ENCODE measurements at regions not wholly inside any gene's neighbourhood (a gene's known extent, or its start where the extent isn't known, plus 50 kb on each side); places are given as distances from the start of the nearest gene placed in this dataset.

GRCh38 chr14:37695866-37696265, 100.4 kb downstream of the TTC6 start:
- DNase-seq (ENCODE audit: low spot score), result no peak
- H3K27ac ChIP-seq, result no peak overlapping the region
- ChIA-PET CTCF (no interaction called here), POLR2A (ENCODE audit: low non-redundant PET) (no interaction called here)
- no peak for TF ChIP-seq CTCF (conservative IDR thresholded peaks at IDR 0.05; ENCODE audit: low read depth)

GRCh38 chr14:37697489-37698121, 102.2 kb downstream of the TTC6 start:
- POLR2A ChIA-PET (ENCODE audit: low non-redundant PET), result no interaction called here
- TF ChIP-seq CTCF (conservative IDR thresholded peaks at IDR 0.05; ENCODE audit: low read depth), result no peak
- CTCF ChIA-PET, result no interaction called here

GRCh38 chr14:37698840-37699777, 103.7 kb downstream of the TTC6 start:
- no peak overlapping the region for H3K27ac ChIP-seq
- DNase-seq (ENCODE audit: low spot score), result no peak
- CTCF ChIA-PET, result interaction anchor here (0.6 kb wide), 1 partner anchor 1656 kb away, joined by 4 read pairs; no protein-coding TSS in a partner anchor
- POLR2A ChIA-PET (ENCODE audit: low non-redundant PET), result no interaction called here
- TF ChIP-seq CTCF (conservative IDR thresholded peaks at IDR 0.05; ENCODE audit: low read depth), result no peak

More at GRCh38 chr14:37697489-37698121, 102.2 kb downstream of the TTC6 start:
- no peak overlapping the region for H3K27ac ChIP-seq
- DNase-seq (ENCODE audit: low spot score), result peak; percentile 24

- no peak for TF ChIP-seq CTCF (conservative IDR thresholded peaks at IDR 0.05; ENCODE audit: low read depth)
- no peak overlapping the region for H3K27ac ChIP-seq
- ChIA-PET POLR2A (ENCODE audit: low non-redundant PET) (no interaction called here), CTCF (no interaction called here)
- peak; percentile 8 for DNase-seq (ENCODE audit: low spot score)
Observed at GRCh38 chr14:37707716-37708115, 112.3 kb downstream of the TTC6 start.

- CTCF ChIA-PET, result interaction anchor here (2.3 kb wide), 1 partner anchor 166 kb away, joined by 15 read pairs; no protein-coding TSS in a partner anchor
- no peak for TF ChIP-seq CTCF (conservative IDR thresholded peaks at IDR 0.05; ENCODE audit: low read depth)
- no peak for DNase-seq (ENCODE audit: low spot score)
- POLR2A ChIA-PET (ENCODE audit: low non-redundant PET), result no interaction called here
- no peak overlapping the region for H3K27ac ChIP-seq
Observed at GRCh38 chr14:37708481-37708880, 113.1 kb downstream of the TTC6 start.

- peak; percentile 33; the same call in 1 of the 2 replicates for TF ChIP-seq CTCF (conservative IDR thresholded peaks at IDR 0.05; ENCODE audit: low read depth)
- peak; percentile 28 for DNase-seq (ENCODE audit: low spot score)
- no peak overlapping the region for H3K27ac ChIP-seq
- ChIA-PET POLR2A (ENCODE audit: low non-redundant PET) (no interaction called here), CTCF (interaction anchor here (0.6 to 2.3 kb wide), 11 partner anchors 8 to 1448 kb away, joined by 3 to 15 read pairs (median 3); no protein-coding TSS in a partner anchor)
Observed at GRCh38 chr14:37709419-37710195, 114.2 kb downstream of the TTC6 start.

Data from RWPE1 (cell line).